HG03103 (cell line): ENCODE measurements at regions not wholly inside any gene's neighbourhood (a gene's known extent, or its start where the extent isn't known, plus 50 kb on each side); places are given as distances from the start of the nearest gene placed in this dataset.
"Not testable (repeated sequence)": the region's sequence is repeated elsewhere in the genome, so short reads cannot be mapped to it uniquely, and the experiment has no call there.

Source experiments
- ATAC-seq: cut with Tn5 transposase; IDR thresholded peaks from one replicate; pipeline ENCODE4 v1.9.1; 2021; ENCODE audit warnings: low read depth; ENCODE audit not compliant: unreplicated experiment

DNA sequence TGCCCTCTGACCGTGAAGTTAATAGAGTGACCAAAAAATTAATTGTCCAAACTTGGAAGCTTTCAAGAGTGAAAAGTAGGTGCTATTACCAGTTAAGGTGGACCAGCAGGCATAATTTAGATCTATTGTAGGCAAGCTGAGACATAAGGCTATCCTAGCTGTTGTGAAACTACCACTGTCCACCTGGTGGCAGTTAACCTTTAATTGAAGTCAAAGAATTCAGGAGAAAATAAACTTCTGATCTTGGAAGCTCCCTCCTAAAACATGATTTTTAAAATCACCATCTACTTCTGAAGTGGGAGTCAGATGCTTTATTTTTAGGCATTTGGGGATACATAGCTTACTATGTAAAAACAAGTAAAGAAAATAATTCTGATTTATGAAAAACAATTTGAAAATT, 636.3 kb upstream of the HTR2C start:
- no peak for ATAC-seq

GRCh38 chrX:113935518-113935917, 648.4 kb upstream of the HTR2C start:
- no peak for ATAC-seq

DNA sequence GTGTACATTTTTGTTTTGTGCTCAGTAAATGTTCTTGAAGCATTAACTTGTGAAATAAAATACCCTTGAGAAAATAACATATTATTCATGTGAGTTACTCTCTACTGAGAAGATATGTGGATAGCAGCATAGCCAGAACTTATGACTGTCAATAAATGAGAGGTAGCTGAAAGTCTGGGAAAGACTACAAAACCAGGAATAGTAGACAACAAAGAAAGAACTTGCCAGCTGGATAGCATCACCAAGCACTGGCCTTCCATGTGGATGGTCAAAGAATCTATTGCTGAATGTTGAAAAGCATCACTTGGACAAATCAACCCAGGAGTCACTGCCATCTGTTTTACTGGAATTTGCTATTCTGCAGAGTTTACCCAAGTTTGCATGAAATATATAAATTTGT, 650.0 kb upstream of the HTR2C start:
- ATAC-seq, result no peak

GRCh38 chrX:113929004-113929403, 654.9 kb upstream of the HTR2C start:
- ATAC-seq, result no peak

DNA sequence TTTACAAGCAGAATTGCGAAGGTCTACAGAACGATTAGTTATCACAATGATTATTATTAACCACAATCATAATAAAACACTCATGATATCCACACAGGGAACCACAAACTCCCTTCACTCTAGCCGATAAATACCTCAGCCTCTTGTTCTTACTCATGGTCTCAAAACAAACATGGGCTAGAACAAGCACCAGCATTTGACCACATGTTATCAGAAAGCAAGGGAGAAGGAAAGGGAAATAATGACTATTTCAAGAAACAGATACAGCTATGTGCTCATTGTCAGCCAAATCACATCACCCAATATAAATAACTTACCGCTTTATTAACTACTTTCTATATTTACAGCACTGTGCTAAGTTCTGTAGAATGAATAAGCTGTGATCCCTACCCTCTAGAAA, 663.2 kb upstream of the HTR2C start:
- ATAC-seq, result no peak

DNA sequence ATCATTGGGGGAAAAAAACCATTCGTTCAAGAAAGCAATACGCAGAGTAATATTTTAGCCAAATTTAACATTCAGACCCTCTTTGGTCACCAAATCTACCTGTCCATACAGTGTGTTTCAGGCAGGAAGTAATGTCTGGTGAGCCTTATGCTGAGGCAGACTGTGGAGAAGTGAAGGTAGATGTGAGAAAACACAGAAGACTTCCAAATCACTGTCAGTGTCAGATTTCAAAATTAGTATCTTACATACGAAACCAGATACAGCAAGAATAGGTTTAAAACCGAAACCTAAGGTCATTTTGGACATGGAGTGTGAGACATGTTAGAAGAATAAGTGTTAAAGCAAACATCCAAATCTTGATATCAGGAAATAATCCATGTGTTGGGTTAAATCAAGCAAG, 664.5 kb upstream of the HTR2C start:
- no peak for ATAC-seq

DNA sequence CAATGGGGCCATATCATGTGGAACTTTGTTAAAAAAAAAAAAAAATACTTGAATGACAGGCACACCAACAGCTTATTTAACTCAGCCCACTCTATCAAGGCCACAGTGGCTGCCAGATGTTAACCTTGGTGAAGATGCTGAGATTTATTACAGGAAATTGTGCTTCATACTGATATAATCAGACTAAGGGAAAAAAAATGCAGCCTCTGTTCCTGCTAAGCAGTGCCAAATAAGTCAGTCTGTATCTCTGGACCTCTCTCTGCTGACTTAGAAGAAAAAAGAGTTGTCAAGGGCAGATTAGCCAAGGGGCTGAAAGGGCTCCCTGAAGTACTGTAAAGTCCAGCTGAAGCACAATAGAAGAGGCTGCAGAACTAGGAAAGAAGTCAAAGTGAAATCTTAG, 677.7 kb upstream of the HTR2C start:
- ATAC-seq, result no peak

GRCh38 chrX:113892891-113893290, 691.0 kb upstream of the HTR2C start:
- ATAC-seq, result no peak

- ATAC-seq, result no peak
Observed at GRCh38 chrX:113892401-113892800, 691.5 kb upstream of the HTR2C start.

DNA sequence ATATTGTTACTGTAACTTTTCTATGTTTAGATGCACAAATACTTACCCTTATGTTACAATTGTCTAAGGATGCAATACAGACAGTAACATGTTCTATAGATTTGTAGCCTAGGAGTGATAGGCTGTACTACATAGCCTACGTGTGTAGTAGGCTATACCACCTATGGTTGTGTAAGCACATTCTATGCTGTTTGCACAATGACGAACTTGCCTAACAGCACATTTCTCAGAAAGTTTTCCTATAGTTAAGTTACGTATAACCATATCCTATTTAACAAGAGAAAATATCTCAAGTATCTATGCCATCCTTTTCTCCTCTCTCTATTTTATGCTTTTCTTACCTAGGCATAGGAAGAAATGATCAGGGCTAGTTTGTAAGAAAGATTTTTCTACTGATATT, 710.8 kb upstream of the HTR2C start:
- ATAC-seq, result no peak

DNA sequence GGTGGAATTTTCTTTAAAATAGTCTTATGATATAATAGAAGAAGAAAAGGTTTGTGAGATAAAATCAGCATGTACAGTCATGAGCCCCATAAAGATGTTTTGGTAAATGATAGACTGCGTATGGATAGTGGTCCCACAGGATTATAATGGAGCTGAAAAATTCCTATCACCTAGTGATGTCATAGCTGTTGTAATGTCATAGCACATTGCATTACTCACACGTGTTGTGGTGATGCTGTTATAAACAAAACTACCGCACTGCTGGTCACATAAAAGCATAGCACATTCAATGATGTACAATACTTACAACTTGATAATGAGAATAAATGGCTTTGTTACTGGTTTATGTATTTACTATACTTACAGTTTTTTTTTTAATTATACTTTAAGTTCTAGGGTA, 715.2 kb upstream of the HTR2C start:
- ATAC-seq, result no peak

- no peak for ATAC-seq
Observed at GRCh38 chrX:113868177-113868576, 715.7 kb upstream of the HTR2C start.

DNA sequence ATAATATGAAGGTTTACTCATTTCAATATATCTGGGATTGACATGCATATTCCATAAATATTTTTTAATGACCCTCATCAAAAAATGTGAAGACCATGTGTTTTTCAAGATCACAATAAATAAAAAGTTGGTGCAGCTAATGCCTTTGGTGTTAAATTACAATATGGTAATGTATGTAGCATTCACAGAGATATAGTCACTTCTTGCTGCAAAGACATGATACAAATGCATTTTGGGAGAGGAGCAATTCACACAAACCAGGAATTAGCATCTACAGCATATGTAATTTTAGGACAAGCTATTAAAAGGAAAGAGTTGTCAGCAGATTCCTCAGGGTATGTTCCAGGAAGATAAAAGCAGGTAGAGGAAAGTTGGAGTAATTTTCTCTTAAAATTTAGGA, 734.5 kb upstream of the HTR2C start:
- no peak for ATAC-seq

GRCh38 chrX:113833096-113834055, 750.5 kb upstream of the HTR2C start:
- ATAC-seq, result no peak

DNA sequence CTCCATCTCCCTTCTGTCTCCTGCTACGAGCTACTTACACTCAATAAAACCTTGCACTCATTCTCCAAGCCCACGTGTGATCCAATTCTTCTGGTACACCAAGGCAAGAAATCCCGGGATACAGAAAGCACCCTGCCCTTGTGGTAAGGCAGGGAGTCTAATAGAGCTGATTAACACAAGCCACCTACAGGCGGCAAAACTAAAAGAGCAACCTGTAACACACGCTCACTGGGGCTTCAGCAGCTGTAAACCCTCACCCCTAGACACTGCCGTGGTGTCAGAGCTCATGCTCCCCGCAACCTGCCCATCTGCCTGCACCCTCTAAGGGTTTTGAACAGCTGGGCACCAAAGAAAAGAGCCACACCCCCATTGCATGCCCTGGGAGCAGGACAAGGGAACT, 755.4 kb upstream of the HTR2C start:
- no peak for ATAC-seq

GRCh38 chrX:113818346-113818745, 765.5 kb upstream of the HTR2C start:
- no peak for ATAC-seq

GRCh38 chrX:113804819-113805218, 779.1 kb upstream of the HTR2C start:
- no peak for ATAC-seq

DNA sequence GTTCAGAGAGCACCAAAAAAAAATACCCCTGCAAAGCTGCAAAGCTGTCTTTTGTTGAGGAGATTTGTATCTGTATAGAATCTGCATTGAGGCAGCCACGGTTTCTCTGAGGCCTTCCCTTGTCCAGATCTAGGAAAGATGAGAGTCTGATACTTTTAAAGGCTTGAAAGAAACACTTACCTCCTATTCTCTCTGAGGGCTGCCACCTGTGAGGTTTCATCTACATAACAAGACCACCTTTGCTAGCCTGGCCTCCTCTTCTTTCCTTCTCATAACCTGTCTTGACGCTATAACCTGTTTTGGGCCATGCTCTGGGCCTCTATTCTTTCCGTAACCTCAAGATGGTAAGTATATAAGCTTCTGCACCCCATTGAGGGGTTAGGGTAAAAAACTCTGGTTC, 779.6 kb upstream of the HTR2C start:
- ATAC-seq, result no peak

DNA sequence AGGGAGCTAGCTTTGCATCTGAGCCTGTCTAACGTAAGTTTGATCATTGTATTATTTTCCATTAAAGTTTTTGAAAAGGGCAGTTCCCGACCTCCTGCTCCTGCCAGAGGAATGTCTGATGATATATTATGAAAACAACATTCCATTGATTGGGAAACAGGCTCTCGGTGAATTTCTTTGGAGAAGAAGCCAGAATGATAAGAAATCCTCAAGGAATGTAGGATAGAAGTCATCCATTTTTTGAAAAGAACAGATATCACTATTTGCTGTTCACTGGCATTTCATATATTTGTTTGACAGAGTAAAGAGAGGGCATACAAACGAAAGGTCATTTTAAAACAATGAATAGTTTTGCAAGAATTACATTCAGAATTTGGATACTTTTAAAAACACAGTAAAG, 781.0 kb upstream of the HTR2C start:
- no peak for ATAC-seq

- ATAC-seq, result no peak
Observed at GRCh38 chrX:113800955-113801354, 782.9 kb upstream of the HTR2C start.

DNA sequence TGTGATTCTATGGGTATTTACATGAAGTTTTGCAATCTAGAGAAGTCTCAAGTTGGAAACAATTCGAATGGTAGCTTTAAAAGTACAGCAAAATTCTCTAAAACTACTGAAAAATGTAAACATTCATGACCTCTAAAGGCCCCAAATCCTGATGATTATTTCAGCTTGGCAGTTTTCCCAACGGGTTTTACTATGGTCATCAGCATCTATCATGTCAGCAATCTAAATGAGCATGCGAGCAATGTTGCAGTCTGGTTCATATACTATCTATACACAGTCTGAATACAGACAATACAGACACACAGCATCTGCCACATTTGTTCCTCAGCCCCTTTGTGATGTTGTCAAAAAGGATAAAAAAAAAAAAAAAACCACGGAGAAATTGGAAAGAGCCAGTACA, 790.3 kb upstream of the HTR2C start:
- no peak for ATAC-seq

DNA sequence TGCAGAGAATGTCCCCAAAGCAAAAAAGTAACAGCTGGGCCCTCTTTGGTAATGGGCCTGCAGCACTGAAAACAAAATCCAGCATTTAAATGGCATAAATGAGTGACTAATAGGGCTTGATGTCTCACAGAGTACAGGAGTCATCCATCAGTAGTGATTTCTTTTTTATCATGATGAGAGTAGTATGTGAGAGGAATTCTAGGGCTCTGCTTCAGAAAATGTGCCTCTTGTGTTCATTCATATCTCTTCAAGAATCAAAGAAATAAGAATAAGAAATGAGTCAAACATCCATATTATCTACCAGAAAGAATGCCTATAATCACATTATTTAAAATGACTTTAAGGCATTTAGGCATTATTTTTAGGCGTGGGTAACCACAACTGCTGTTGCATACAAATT, 792.9 kb upstream of the HTR2C start:
- ATAC-seq, result no peak

DNA sequence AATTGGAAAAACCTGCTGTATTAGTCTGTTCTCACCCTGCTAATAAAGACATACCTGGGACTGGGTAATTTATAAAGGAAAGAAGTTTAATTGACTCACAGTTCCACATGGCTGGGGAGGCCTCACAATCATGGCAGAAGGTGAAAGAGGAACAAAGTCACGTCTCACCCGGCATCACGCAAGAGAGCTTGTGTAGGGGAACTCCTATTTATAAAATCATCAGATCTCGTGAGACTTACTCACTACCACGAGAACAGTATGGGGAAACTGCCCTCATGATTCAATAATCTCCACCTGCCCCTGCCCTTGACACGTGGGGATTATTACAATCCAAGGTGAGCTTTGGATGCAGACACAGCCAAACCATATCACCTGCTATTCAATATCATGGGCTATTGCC, 799.1 kb upstream of the HTR2C start:
- ATAC-seq, result not testable (repeated sequence)
